ENCODE measurements at regions not wholly inside any gene's neighbourhood (a gene's known extent, or its start where the extent isn't known, plus 50 kb on each side); places are given as distances from the start of the nearest gene placed in this dataset.

- TF ChIP-seq ZNF462 (CRISPR knock-in tag; IDR thresholded peaks at IDR 0.05), result no peak
- TF ChIP-seq EZH2 (IDR thresholded peaks at IDR 0.05; ENCODE audit: low read depth, unreplicated experiment), result no peak
- no peak for TF ChIP-seq STAT1 (IDR thresholded peaks at IDR 0.05; ENCODE audit: unreplicated experiment)
- TF ChIP-seq JUNB (IDR thresholded peaks at IDR 0.05; ENCODE audit: unreplicated experiment), result no peak
- TF ChIP-seq CTCF (conservative IDR thresholded peaks at IDR 0.05; ENCODE audit: low read depth in 2 of 2), result no peak
- TF ChIP-seq CREB1 (CRISPR knock-in tag; IDR thresholded peaks at IDR 0.05; ENCODE audit: low read depth), result no peak
Observed at GRCh38 chr2:187924293-187924692, 367.4 kb upstream of the GULP1 start (continued).

GRCh38 chr2:187934236-187934635 lies 357.4 kb upstream of the GULP1 start:
- peaks cover 3% of the 10 kb centered on the region; the same call in 1 of the 3 replicates for H3K9me3 Mint-ChIP-seq
- no peak overlapping the region for H3K4me3 Mint-ChIP-seq
- no peaks in the 10 kb centered on the region for H3K36me3 ChIP-seq (ENCODE audit: insufficient read depth)
- H3K27me3 Mint-ChIP-seq (ENCODE audit: insufficient read depth, low read depth, poor library complexity), result peaks cover 5% of the 10 kb centered on the region
- H3K4me1 Mint-ChIP-seq, result no peaks in the 10 kb centered on the region
- H4K20me1 ChIP-seq (replicated peaks; ENCODE audit: insufficient read depth), result no peaks in the 10 kb centered on the region
- no peak overlapping the region for H2AFZ ChIP-seq
- H3K4me1 ChIP-seq (ENCODE audit: insufficient read depth), result no peaks in the 10 kb centered on the region
- H3K36me3 Mint-ChIP-seq (ENCODE audit: low read depth), result no peaks in the 10 kb centered on the region
- peaks cover 3% of the 10 kb centered on the region; the same call in 1 of the 2 replicates for H3K9me2 ChIP-seq (ENCODE audit: insufficient read depth)
- no peak overlapping the region for H3K27ac Mint-ChIP-seq
- no peaks in the 10 kb centered on the region for H3K27me3 ChIP-seq (ENCODE audit: insufficient read depth)
- no peak overlapping the region for H3K4me3 ChIP-seq
- no peaks in the 10 kb centered on the region for H3F3A ChIP-seq (replicated peaks; ENCODE audit: low read depth)
- H3K79me2 ChIP-seq (replicated peaks; ENCODE audit: insufficient read depth), result no peaks in the 10 kb centered on the region
- no peak overlapping the region for H3K4me2 ChIP-seq
- DNase-seq (ENCODE audit: low spot score) (no peak), ATAC-seq (no peak)
- H3K27ac ChIP-seq (ENCODE audit: low read depth), result no peak overlapping the region
- no peak for TF ChIP-seq EZH2 (IDR thresholded peaks at IDR 0.05; ENCODE audit: low read depth, unreplicated experiment)
- no peak for TF ChIP-seq JUNB (IDR thresholded peaks at IDR 0.05; ENCODE audit: unreplicated experiment)
- TF ChIP-seq REST (IDR thresholded peaks at IDR 0.05; ENCODE audit: unreplicated experiment), result no peak
- TF ChIP-seq ZNF114 (CRISPR knock-in tag; IDR thresholded peaks at IDR 0.05), result no peak
- TF ChIP-seq CREB1 (CRISPR knock-in tag; IDR thresholded peaks at IDR 0.05; ENCODE audit: low read depth), result no peak
- no peak for TF ChIP-seq CTCF (conservative IDR thresholded peaks at IDR 0.05; ENCODE audit: low read depth in 2 of 2)
